ENCODE measurements at regions not wholly inside any gene's neighbourhood (a gene's known extent, or its start where the extent isn't known, plus 50 kb on each side); places are given as distances from the start of the nearest gene placed in this dataset.

GRCh38 chr6:145047891-145048290 is 687.4 kb downstream of the EPM2A start:
- no peak for TF ChIP-seq EZH2 (optimal IDR thresholded peaks at IDR 0.05; ENCODE audit: low read depth, low read length)
- TF ChIP-seq, protein P1, sequence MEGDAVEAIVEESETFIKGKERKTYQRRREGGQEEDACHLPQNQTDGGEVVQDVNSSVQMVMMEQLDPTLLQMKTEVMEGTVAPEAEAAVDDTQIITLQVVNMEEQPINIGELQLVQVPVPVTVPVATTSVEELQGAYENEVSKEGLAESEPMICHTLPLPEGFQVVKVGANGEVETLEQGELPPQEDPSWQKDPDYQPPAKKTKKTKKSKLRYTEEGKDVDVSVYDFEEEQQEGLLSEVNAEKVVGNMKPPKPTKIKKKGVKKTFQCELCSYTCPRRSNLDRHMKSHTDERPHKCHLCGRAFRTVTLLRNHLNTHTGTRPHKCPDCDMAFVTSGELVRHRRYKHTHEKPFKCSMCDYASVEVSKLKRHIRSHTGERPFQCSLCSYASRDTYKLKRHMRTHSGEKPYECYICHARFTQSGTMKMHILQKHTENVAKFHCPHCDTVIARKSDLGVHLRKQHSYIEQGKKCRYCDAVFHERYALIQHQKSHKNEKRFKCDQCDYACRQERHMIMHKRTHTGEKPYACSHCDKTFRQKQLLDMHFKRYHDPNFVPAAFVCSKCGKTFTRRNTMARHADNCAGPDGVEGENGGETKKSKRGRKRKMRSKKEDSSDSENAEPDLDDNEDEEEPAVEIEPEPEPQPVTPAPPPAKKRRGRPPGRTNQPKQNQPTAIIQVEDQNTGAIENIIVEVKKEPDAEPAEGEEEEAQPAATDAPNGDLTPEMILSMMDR (IDR thresholded peaks at IDR 0.05; ENCODE audit: low read length): no peak
- no peak for TF ChIP-seq EZH2phosphoT487 (IDR thresholded peaks at IDR 0.05; ENCODE audit: low read length)
